ENCODE measurements at regions not wholly inside any gene's neighbourhood (a gene's known extent, or its start where the extent isn't known, plus 50 kb on each side); places are given as distances from the start of the nearest gene placed in this dataset.

DNA sequence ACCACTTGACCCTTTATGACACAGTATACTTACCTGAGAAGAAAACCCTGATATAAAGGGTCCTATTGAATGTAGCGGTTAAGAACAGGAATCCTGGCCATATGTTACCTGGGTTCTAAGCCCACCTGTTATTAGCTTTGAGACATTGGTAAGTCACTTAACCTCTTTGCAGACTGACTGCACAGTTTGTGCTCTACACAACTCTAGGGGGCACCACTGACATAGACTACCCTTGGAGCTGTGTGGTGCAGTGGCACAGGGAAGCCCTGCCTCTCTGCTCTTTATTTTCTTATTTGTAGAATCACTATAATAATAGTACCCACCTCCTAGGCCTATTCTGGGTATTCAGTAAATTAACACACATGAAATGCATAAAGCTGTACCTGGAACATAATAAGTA is 165.6 kb downstream of the C1orf94 start:
- Histone ChIP-seq H3K27me3 (no peaks in the 10 kb centered on the region), H3K9ac (no peak overlapping the region), H3K9me3 (replicated peaks in 1 of 11) (no peaks in the 10 kb centered on the region), H3K27ac (no peak overlapping the region), H3K4me1 (no peaks in the 10 kb centered on the region), H4K20me1 (no peaks in the 10 kb centered on the region), H3K4me2 (no peak overlapping the region), H3K36me3 (no peaks in the 10 kb centered on the region), H3K4me3 (no peak overlapping the region)
- TF ChIP-seq Cebpa-rat (IDR thresholded peaks at IDR 0.05), result no peak

- H3K9me3 ChIP-seq (replicated peaks in 1 of 11), result no peaks in the 10 kb centered on the region
Observed at GRCh38 chr1:34346128-34346527, 169.4 kb downstream of the C1orf94 start.

DNA sequence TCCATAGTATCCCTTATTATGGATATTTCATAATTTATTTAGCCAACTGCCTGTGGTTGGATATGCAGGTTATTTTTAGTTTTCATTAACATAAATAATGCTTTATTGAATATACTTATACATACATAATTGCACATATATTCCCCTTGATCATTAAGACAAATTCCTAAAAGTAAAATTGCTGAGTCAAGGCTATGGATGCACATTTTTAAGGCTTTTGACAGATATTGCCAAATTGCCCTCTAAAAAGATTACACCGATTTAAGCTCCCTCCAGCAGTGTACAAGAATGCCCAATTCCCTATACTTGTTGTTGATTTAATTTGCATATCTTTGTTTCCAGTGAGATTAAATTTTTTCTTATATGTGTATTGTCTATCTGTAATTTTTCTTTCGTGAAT is 176.7 kb downstream of the C1orf94 start:
- no peak overlapping the region for H3K4me2 ChIP-seq
- no peaks in the 10 kb centered on the region for H4K20me1 ChIP-seq
- no peak for TF ChIP-seq Cebpa-rat (IDR thresholded peaks at IDR 0.05)
- H3K27ac ChIP-seq, result no peak overlapping the region
- H3K9me3 ChIP-seq (replicated peaks in 1 of 11), result peaks cover 0 to 6% (median 0%) of the 10 kb centered on the region in 11 experiments; a peak in 1 of 22 replicates
- H3K4me3 ChIP-seq, result no peak overlapping the region
- no peak overlapping the region for H3K9ac ChIP-seq
- H3K27me3 ChIP-seq, result no peaks in the 10 kb centered on the region
- no peaks in the 10 kb centered on the region for H3K36me3 ChIP-seq
- H3K4me1 ChIP-seq, result no peaks in the 10 kb centered on the region

More at GRCh38 chr1:34346128-34346527, 169.4 kb downstream of the C1orf94 start:
- no peaks in the 10 kb centered on the region for H3K27me3 ChIP-seq
- no peaks in the 10 kb centered on the region for H3K4me1 ChIP-seq
- no peaks in the 10 kb centered on the region for H3K36me3 ChIP-seq
- TF ChIP-seq Cebpa-rat (IDR thresholded peaks at IDR 0.05), result no peak
- no peak overlapping the region for H3K27ac ChIP-seq
- no peak overlapping the region for H3K4me3 ChIP-seq
- no peak overlapping the region for H3K4me2 ChIP-seq
- H4K20me1 ChIP-seq, result no peaks in the 10 kb centered on the region
- no peak overlapping the region for H3K9ac ChIP-seq

GRCh38 chr1:34354367-34354766 is 177.7 kb downstream of the C1orf94 start:
- no peaks in the 10 kb centered on the region for H3K36me3 ChIP-seq
- TF ChIP-seq Cebpa-rat (IDR thresholded peaks at IDR 0.05), result no peak
- no peaks in the 10 kb centered on the region for H4K20me1 ChIP-seq
- H3K4me3 ChIP-seq, result no peak overlapping the region
- no peak overlapping the region for H3K27ac ChIP-seq
- no peak overlapping the region for H3K9ac ChIP-seq
- H3K4me2 ChIP-seq, result no peak overlapping the region
- no peaks in the 10 kb centered on the region for H3K27me3 ChIP-seq
- H3K4me1 ChIP-seq, result no peaks in the 10 kb centered on the region
- peaks cover 0 to 6% (median 0%) of the 10 kb centered on the region in 11 experiments; a peak in 1 of 22 replicates for H3K9me3 ChIP-seq (replicated peaks in 1 of 11)

DNA sequence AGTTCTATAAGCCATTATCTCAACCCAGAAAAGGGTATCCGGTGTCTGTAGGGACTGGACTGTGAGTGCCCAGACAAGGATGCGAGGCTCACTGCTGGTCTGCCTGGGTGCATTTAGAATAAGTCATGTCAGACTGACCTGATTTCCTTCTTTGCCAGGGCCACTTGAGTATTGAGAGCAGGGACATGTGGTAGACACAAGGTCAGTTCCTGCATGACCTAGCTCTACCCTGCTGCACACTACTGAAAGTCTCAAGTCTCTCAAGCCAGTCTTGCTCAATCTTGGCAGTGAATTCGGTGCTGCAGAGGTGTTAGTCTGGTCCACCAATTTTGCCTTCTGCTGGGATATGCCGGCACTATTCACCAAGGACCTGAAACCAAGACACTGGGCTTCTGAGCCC is 180.1 kb downstream of the C1orf94 start:
- Histone ChIP-seq H3K9ac (no peak overlapping the region), H3K27me3 (no peaks in the 10 kb centered on the region), H3K4me2 (no peak overlapping the region), H3K36me3 (no peaks in the 10 kb centered on the region), H3K4me1 (no peaks in the 10 kb centered on the region), H3K27ac (no peak overlapping the region), H3K9me3 (replicated peaks in 1 of 11) (peaks cover 0 to 3% (median 0%) of the 10 kb centered on the region in 11 experiments; a peak in 1 of 22 replicates), H3K4me3 (no peak overlapping the region), H4K20me1 (no peaks in the 10 kb centered on the region)
- no peak for TF ChIP-seq Cebpa-rat (IDR thresholded peaks at IDR 0.05)

DNA sequence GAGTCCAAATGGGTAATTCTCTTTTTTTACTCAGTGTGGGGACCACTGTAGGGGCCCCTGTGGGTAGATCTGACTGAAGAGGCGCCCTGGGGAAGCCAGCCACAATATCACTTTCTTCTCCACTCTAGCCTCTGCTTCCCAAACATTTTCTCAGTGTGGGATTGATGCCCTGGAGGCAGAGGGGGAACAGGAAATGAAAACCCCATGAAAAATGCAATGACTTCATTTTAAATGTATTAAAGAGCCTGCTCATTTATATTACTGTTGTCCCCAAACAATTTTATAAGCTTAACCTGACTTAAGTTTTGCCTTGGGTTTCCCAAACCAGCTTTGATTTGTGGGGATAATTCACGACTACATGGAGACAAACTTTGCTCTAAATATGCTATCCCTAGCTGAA is 181.9 kb downstream of the C1orf94 start:
- H3K9me3 ChIP-seq (replicated peaks in 1 of 11), result no peaks in the 10 kb centered on the region
- no peaks in the 10 kb centered on the region for H4K20me1 ChIP-seq
- H3K4me2 ChIP-seq, result no peak overlapping the region
- no peak overlapping the region for H3K9ac ChIP-seq
- H3K36me3 ChIP-seq, result no peaks in the 10 kb centered on the region
- H3K27ac ChIP-seq, result no peak overlapping the region
- no peak overlapping the region for H3K4me3 ChIP-seq
- H3K4me1 ChIP-seq, result peaks cover 0 to 7% (median 0%) of the 10 kb centered on the region in 10 experiments; a peak in 4 of 20 replicates
- H3K27me3 ChIP-seq, result no peaks in the 10 kb centered on the region
- no peak for TF ChIP-seq Cebpa-rat (IDR thresholded peaks at IDR 0.05)

GRCh38 chr1:34359411-34359810 is 182.7 kb downstream of the C1orf94 start:
- H3K4me2 ChIP-seq, result no peak overlapping the region
- H3K27me3 ChIP-seq, result no peaks in the 10 kb centered on the region
- H3K27ac ChIP-seq, result no peak overlapping the region

DNA sequence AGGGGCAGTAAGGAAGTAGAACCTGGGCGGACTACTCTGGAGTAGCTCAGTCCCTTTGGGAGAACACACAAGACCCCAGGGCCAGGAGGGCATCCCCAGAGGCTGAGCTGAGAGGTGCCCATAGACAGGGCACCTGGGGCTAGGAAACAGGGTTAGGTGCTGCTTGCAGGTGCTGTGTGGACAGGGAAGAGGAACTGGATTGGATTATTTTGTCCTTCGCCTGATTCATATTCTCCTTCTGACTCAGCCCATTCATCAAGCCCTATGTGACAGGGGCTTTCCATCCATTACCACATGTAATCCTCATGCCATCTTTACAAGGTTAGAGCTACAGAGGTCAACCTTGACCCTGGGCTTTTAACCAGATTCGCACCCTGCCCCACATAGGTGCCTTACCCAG is 183.9 kb downstream of the C1orf94 start:
- Histone ChIP-seq H3K27ac (no peak overlapping the region), H3K9me3 (replicated peaks in 1 of 11) (no peaks in the 10 kb centered on the region), H3K4me2 (no peak overlapping the region), H3K4me3 (no peak overlapping the region), H4K20me1 (no peaks in the 10 kb centered on the region), H3K36me3 (no peaks in the 10 kb centered on the region), H3K27me3 (no peaks in the 10 kb centered on the region), H3K9ac (no peak overlapping the region), H3K4me1 (peaks cover 0 to 7% (median 0%) of the 10 kb centered on the region in 10 experiments; a peak in 4 of 20 replicates)
- no peak for TF ChIP-seq Cebpa-rat (IDR thresholded peaks at IDR 0.05)

More at GRCh38 chr1:34359411-34359810, 182.7 kb downstream of the C1orf94 start:
- no peak for TF ChIP-seq Cebpa-rat (IDR thresholded peaks at IDR 0.05)
- Histone ChIP-seq H4K20me1 (no peaks in the 10 kb centered on the region), H3K9ac (no peak overlapping the region), H3K9me3 (replicated peaks in 1 of 11) (no peaks in the 10 kb centered on the region), H3K4me3 (no peak overlapping the region), H3K4me1 (peaks cover 0 to 7% (median 0%) of the 10 kb centered on the region in 10 experiments; a peak in 4 of 20 replicates), H3K36me3 (no peaks in the 10 kb centered on the region)

- Histone ChIP-seq H3K4me2 (no peak overlapping the region), H3K4me1 (peaks cover 0 to 7% (median 0%) of the 10 kb centered on the region in 10 experiments; a peak in 4 of 20 replicates), H3K9ac (no peak overlapping the region), H3K4me3 (no peak overlapping the region), H3K9me3 (replicated peaks in 1 of 11) (no peaks in the 10 kb centered on the region), H3K27me3 (no peaks in the 10 kb centered on the region), H3K27ac (no peak overlapping the region), H4K20me1 (no peaks in the 10 kb centered on the region), H3K36me3 (no peaks in the 10 kb centered on the region)
- TF ChIP-seq Cebpa-rat (IDR thresholded peaks at IDR 0.05), result no peak
Observed at GRCh38 chr1:34361121-34361520, 184.4 kb downstream of the C1orf94 start.

DNA sequence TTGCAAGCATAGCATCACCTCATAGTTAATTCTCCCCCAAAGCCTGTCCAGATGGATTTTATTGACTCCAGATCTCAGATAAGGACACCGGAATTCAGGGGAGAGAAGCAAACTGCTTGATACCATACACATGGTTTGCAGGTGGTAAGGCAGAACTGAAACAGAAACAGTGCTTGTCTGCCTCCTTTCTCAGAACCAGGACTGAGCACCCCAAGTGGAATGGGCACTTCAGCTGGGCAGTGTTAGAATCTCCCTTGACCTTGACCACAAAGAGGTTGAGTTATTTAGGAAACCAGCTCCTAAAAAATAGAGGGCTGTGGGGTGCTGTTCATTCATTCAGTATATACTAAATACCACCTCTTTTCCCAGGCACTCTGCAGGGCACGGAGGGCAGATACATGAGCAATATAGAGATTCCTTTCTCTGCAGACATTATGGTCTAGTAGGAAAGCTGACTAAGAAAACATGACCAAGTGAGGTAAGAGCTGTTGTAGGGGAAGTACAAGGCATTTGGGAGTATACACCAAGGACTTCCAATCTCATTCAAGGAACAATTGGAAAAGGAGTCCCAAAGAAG is 185.2 kb downstream of the C1orf94 start:
- H3K27ac ChIP-seq, result no peak overlapping the region
- peaks cover 0 to 7% (median 0%) of the 10 kb centered on the region in 10 experiments; a peak in 4 of 20 replicates for H3K4me1 ChIP-seq
- H3K4me2 ChIP-seq, result no peak overlapping the region
- H3K9ac ChIP-seq, result no peak overlapping the region
- H3K4me3 ChIP-seq, result no peak overlapping the region
- no peaks in the 10 kb centered on the region for H3K36me3 ChIP-seq
- no peaks in the 10 kb centered on the region for H3K27me3 ChIP-seq
- H4K20me1 ChIP-seq, result no peaks in the 10 kb centered on the region
- H3K9me3 ChIP-seq (replicated peaks in 1 of 11), result no peaks in the 10 kb centered on the region
- no peak for TF ChIP-seq Cebpa-rat (IDR thresholded peaks at IDR 0.05)

Data from BLaER1 treated with 17β-estradiol and CSF1 and Interleukin-3, amounts not matched to agents 10 nM and 100 nM (cell line).